ENCODE measurements at regions not wholly inside any gene's neighbourhood (a gene's known extent, or its start where the extent isn't known, plus 50 kb on each side); places are given as distances from the start of the nearest gene placed in this dataset.
"Not testable (repeated sequence)": the region's sequence is repeated elsewhere in the genome, so short reads cannot be mapped to it uniquely, and the experiment has no call there.

- Mint-ChIP-seq H3K27me3 (ENCODE audit: insufficient read depth, low read depth) (peaks cover 5% of the 10 kb centered on the region), H3K36me3 (no peaks in the 10 kb centered on the region), H3K4me1 (no peaks in the 10 kb centered on the region), H3K9me3 (no peaks in the 10 kb centered on the region), H3K27ac (no peak overlapping the region), H3K4me3 (no peak overlapping the region)
- H3K79me2 ChIP-seq (ENCODE audit: low read depth), result no peaks in the 10 kb centered on the region
- TF ChIP-seq EZH2 (IDR thresholded peaks at IDR 0.05), result no peak
- H4K20me1 ChIP-seq (ENCODE audit: low read depth), result no peaks in the 10 kb centered on the region
- H3K4me3 ChIP-seq, result no peak overlapping the region
- no peaks in the 10 kb centered on the region for H3K9me3 ChIP-seq (ENCODE audit: low read depth)
- DNase-seq (ENCODE audit: low spot score), result no peak
- no peaks in the 10 kb centered on the region for H3K36me3 ChIP-seq
- no peaks in the 10 kb centered on the region for H3F3A ChIP-seq (ENCODE audit: low read depth)
- H2AFZ ChIP-seq (replicated peaks), result no peak overlapping the region
- H3K9ac ChIP-seq, result no peak overlapping the region
- H3K27ac ChIP-seq, result no peak overlapping the region
- H3K4me2 ChIP-seq, result no peak overlapping the region
- no peaks in the 10 kb centered on the region for H3K4me1 ChIP-seq
- H3K27me3 ChIP-seq, result no peaks in the 10 kb centered on the region
Measured at GRCh38 chr1:30461640-30462039, 261.7 kb downstream of the MATN1 start.

- Histone ChIP-seq H3K36me3 (no peaks in the 10 kb centered on the region), H3F3A (ENCODE audit: low read depth) (no peaks in the 10 kb centered on the region), H4K20me1 (ENCODE audit: low read depth) (no peaks in the 10 kb centered on the region), H3K9me3 (ENCODE audit: low read depth) (no peaks in the 10 kb centered on the region), H3K27me3 (no peaks in the 10 kb centered on the region), H3K4me3 (no peak overlapping the region), H3K79me2 (ENCODE audit: low read depth) (no peaks in the 10 kb centered on the region), H3K4me1 (no peaks in the 10 kb centered on the region), H2AFZ (replicated peaks) (no peak overlapping the region), H3K9ac (no peak overlapping the region), H3K4me2 (no peak overlapping the region), H3K27ac (no peak overlapping the region)
- H3K27ac Mint-ChIP-seq, result no peak overlapping the region
- H3K36me3 Mint-ChIP-seq, result no peaks in the 10 kb centered on the region
- no peaks in the 10 kb centered on the region for H3K9me3 Mint-ChIP-seq
- no peak for DNase-seq (ENCODE audit: low spot score)
- H3K27me3 Mint-ChIP-seq (ENCODE audit: insufficient read depth, low read depth), result peaks cover 5% of the 10 kb centered on the region
- H3K4me1 Mint-ChIP-seq, result no peaks in the 10 kb centered on the region
- H3K4me3 Mint-ChIP-seq, result no peak overlapping the region
- TF ChIP-seq EZH2phosphoT487 (IDR thresholded peaks at IDR 0.05), result no peak
- TF ChIP-seq CTCF (IDR thresholded peaks at IDR 0.05), result no peak
- no peak for TF ChIP-seq EZH2 (IDR thresholded peaks at IDR 0.05)
Measured at GRCh38 chr1:30460661-30461060, 262.7 kb downstream of the MATN1 start.

GRCh38 chr1:30458730-30459485, 264.5 kb downstream of the MATN1 start:
- not testable (repeated sequence) for H3K9me3 Mint-ChIP-seq; H3K36me3 Mint-ChIP-seq; H3K27me3 ChIP-seq; H3K9ac ChIP-seq; H3K4me1 Mint-ChIP-seq; H3K27me3 Mint-ChIP-seq (ENCODE audit: insufficient read depth, low read depth); H4K20me1 ChIP-seq (ENCODE audit: low read depth); H3K4me2 ChIP-seq; H3F3A ChIP-seq (ENCODE audit: low read depth); H3K27ac ChIP-seq; H2AFZ ChIP-seq (replicated peaks); H3K36me3 ChIP-seq; H3K4me3 ChIP-seq; H3K27ac Mint-ChIP-seq; H3K79me2 ChIP-seq (ENCODE audit: low read depth); H3K4me1 ChIP-seq; H3K4me3 Mint-ChIP-seq; H3K9me3 ChIP-seq (ENCODE audit: low read depth); DNase-seq (ENCODE audit: low spot score)

- H3K4me3 ChIP-seq, result no peak overlapping the region
- no peaks in the 10 kb centered on the region for H3K4me1 ChIP-seq
- Mint-ChIP-seq H3K4me3 (no peak overlapping the region), H3K27me3 (ENCODE audit: insufficient read depth, low read depth) (peaks cover 4% of the 10 kb centered on the region), H3K9me3 (no peaks in the 10 kb centered on the region), H3K4me1 (no peaks in the 10 kb centered on the region), H3K36me3 (no peaks in the 10 kb centered on the region), H3K27ac (no peak overlapping the region)
- no peaks in the 10 kb centered on the region for H3K36me3 ChIP-seq
- H2AFZ ChIP-seq (replicated peaks), result no peak overlapping the region
- no peaks in the 10 kb centered on the region for H3K79me2 ChIP-seq (ENCODE audit: low read depth)
- no peak overlapping the region for H3K27ac ChIP-seq
- H3K9me3 ChIP-seq (ENCODE audit: low read depth), result no peaks in the 10 kb centered on the region
- H3K4me2 ChIP-seq, result no peak overlapping the region
- TF ChIP-seq CTCF (IDR thresholded peaks at IDR 0.05) (no peak), EZH2phosphoT487 (IDR thresholded peaks at IDR 0.05) (no peak), EZH2 (IDR thresholded peaks at IDR 0.05) (no peak)
- no peaks in the 10 kb centered on the region for H3F3A ChIP-seq (ENCODE audit: low read depth)
- H3K27me3 ChIP-seq, result no peaks in the 10 kb centered on the region
- H3K9ac ChIP-seq, result no peak overlapping the region
- H4K20me1 ChIP-seq (ENCODE audit: low read depth), result no peaks in the 10 kb centered on the region
- DNase-seq (ENCODE audit: low spot score), result no peak
Measured at GRCh38 chr1:30452925-30453324, 270.5 kb downstream of the MATN1 start.

Measured in neural progenitor cell (in vitro differentiated cells).